HG03196 (cell line): ENCODE measurements at regions not wholly inside any gene's neighbourhood (a gene's known extent, or its start where the extent isn't known, plus 50 kb on each side); places are given as distances from the start of the nearest gene placed in this dataset.
"Not testable (repeated sequence)": the region's sequence is repeated elsewhere in the genome, so short reads cannot be mapped to it uniquely, and the experiment has no call there.

Experiments
- ATAC-seq: cut with Tn5 transposase; IDR thresholded peaks from one replicate; pipeline ENCODE4 v1.9.1; 2021; ENCODE audit not compliant: unreplicated experiment

DNA sequence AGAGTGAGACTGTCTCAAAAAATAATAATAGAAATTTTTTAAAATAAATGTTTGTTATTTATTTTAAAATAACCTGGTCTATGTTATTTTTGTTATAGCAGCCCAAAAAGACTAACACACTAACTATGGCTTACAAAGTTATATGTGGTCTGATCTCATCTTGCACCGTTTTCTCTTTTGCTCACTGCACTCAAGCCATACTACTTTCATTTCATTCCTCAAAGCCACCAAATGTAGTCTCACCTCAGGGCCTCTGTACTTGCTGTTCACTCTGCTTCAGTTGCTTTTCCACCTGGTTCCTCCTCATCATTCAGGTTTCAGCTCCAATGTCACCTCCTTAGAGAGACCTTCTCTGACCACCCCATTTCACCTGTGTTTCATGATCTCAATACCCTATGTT, 55.2 kb upstream of the MDM1 start:
- ATAC-seq, result no peak

DNA sequence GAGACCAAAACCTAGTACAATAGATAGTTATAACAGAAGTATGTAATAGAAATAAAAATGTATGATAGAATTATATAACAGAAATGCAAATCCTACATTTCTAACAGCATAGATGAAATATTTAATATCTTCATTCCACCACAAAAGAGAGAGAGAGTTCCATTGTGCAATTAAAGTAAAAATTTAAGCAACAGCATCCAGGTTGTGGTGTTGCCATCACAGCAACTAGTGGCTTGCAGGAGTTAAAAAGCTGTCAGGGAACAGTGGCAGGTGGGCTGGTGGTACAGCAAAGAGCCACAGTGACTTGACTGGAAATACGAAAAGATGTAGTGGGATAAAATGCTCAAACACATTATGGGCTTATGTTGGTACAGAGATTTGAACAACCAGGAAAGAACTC, 57.1 kb upstream of the MDM1 start:
- no peak for ATAC-seq

DNA sequence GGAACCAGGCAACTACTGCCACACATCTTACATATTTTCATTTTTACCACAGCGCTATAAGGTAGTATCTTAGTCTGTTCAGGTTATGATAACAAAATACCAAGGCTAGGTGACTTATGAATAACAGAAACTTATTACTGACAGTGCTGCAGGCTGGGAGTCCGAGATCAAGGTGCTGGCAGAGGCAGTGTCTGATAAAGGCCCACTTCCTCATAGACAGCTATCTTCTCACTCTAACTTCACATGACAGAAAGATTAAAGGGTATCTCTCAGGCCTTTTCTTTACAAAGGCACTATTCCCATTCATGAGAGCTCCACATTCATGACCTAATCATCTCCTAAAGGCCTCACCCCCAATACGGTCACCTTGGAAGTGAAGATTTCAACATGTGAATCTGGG, 59.8 kb upstream of the MDM1 start:
- no peak for ATAC-seq

DNA sequence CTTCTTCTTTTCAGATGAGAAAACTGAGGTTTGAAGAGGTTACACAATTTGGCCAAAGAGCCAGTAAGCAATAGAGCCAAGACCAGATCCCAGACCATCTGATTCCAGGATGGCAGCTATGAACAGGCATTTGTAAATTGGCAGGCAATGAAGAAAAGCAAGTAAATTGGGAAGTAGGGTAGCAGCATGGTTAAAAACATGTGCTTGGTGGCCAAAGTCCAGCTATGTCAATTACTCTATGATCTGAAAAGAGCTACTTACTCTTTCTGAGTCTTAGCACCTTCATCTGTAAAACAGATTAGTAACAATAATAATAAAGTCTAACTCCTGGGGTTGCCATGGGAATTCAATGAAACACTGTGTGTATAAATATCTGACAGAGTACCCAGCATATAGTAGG, 60.2 kb upstream of the MDM1 start:
- ATAC-seq, result no peak

DNA sequence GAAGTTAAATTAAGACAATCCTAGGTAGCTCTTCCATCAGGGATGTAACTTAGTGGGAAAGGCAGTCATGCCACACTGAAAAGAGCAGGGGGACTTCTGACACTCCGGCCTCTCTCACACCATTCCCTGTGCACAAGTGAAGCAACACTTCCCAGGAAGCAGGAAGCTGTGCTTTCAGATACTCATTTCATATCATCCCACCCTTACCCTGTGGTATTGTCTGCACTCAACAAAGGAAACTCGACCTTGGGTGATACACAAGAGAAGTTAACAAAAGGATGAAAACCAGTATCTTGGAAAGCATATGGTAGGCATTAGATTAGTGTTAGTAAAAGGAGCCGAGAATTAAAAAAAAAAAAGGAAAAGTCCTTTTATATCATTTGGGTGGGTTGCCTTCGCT, 61.3 kb upstream of the MDM1 start:
- no peak for ATAC-seq

DNA sequence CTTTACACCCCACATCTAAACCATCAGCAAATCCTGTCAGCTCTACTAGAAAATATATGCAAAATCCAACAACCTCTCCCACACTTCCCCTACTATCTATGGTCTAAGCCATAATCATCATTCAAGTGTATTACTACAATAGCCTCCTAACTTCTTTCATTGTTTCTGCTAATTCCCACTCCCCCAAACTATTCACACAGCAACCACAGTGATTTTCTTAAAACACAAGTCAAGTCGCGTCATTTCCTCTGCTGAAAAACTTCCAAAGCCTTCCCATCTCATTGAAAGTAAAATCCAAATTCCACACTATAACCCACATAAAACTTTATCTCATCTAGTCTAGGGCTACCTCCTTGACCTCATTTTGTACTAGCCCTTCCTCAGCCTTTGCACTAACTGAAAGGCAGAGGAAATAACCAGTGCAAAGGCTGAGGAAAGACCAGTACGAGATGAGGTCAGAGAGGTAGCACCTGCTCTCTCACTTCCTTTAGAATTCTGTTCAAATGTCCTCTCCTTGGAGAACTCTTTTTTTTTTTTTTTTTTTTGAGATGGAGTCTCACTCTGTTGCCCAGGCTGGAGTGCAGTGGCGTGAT, 65.5 kb upstream of the MDM1 start:
- ATAC-seq, result no peak

DNA sequence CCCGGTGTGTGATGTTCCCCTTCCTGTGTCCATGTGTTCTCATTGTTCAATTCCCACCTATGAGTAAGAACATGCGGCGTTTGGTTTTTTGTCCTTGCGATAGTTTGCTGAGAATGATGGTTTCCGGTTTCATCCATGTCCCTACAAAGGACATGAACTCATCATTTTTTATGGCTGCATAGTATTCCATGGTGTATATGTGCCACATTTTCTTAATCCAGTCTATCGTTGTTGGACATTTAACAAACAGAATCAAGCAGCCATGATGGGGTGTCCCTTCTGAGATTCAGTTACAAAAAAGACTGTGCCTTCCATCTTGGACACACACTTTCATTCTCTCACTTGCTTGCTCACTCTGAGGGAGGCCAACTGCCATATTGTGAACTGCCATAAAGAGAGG, 66.5 kb upstream of the MDM1 start:
- not testable (repeated sequence) for ATAC-seq

DNA sequence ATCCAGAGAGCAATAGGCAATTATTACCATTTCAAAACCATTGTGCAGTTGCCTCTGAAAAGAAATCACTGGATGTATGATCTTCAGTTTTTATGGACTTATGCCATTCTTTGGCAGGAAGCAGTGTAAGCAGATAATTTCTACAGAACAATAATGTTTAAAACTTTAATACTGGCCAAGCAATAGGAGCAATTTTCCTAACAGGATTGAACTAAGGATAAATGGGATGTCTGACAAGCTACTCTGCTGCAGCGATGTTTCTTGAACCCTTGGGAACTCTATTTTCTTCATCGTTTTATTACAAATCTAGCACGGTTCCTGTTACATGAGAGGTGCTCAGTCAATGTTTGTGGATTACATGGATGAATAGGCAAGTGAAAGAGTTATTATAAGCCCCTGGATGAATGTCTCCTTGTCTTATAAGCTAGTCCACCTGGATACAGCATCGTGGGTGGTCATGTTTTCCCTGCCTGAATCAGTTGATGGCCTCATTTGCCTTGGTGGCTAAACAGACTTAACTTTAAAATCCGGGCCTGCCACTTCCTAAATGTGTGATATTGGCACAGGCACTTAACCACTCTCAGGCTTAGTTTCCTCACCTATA, 68.2 kb upstream of the MDM1 start:
- no peak for ATAC-seq

DNA sequence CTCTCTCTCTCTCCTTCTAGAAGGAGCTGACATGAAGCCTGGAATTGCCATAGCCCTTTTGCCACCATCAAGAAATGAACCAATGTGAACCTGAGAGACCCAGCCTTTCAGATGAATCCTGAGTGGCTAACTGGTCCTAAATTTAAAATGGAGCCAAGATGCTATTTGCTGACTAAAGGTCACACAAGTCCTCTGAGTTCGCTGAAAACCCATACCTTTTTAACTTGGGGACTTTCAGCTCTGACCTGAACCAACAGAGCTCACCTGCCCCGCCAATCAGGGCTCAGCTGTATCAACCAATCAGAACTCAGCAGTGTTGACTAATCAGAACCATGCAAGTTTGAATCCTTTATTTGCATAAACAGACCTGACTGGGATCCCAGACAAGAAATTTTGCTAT, 70.3 kb upstream of the MDM1 start:
- no peak for ATAC-seq

DNA sequence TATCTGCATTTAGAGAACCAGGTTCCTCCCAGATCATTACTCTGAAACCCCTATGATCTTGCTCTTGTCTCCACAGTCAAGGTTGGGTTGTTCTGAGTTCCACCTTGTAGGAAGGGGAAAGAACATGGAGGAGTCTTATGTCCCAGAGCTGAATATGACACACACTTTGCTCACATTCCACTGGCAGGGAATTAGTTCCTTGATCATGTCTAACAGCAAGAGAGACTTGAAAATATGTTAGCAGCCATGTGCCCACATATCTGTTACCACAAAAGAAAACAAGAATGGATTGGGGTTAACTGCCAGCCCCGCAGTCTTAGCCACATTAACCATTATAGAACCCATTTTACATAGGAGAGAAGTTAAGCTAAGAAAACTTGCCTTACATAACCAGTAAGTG, 71.1 kb upstream of the MDM1 start:
- no peak for ATAC-seq

DNA sequence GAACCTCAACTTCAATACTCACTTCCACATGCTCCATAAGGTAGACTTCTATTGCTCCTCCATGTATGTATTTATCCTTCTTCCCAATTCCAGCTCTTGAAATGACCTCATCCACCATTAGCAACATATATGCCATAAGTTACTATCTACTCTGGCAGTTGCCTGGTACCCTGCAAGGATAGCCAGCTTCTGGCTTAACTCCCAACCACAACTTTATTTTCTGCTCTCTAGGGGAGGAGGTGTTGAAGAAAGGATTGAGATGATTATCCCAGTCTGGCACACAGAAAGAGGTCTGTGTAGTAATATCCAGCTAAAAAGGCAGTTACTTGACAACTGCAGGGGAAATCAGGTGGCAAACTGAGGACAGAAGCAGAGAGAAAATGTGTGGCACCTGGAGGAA, 71.5 kb upstream of the MDM1 start:
- no peak for ATAC-seq

DNA sequence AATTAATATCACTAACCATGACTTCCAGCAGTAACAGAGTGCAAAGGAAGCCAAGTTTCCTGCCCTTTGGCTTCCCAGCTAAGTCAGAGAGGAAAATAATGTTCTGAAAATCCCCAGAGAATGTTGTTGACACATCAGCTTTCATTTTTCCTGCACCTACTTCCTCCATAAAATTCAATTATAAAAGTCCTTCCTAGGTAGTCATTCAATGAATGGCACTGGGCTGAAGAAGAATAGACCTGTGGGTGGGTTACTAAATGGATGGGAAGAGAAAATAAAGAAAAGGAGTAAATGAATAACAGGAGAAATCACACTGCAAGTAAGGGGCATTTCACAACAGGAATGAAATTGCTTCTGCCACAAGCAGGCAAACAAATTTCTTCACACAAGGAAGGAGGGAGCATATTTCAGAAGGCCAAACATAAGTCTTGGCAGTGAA, 73.2 kb upstream of the MDM1 start:
- ATAC-seq, result no peak

DNA sequence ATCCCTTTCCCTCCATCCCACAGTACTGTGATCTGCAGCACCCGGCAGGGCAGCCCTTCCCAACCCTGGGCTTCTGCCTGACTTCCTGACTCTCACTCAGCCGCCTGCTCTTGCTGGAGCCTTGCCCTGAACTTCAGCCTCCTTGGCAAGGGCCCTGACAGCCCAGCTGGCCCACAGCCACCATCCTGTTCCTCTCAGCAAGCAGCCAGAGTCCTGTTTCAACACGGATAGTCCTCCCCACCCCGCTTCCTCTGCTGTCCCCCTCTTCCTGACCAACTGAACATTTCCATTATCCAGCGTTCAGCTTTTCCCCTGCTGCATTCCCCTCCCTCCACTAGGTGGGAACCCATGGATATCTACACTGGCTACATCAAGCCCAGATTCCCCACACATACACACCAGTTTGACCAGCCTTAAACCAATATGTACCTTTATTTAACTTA, 74.0 kb upstream of the MDM1 start:
- ATAC-seq, result no peak

DNA sequence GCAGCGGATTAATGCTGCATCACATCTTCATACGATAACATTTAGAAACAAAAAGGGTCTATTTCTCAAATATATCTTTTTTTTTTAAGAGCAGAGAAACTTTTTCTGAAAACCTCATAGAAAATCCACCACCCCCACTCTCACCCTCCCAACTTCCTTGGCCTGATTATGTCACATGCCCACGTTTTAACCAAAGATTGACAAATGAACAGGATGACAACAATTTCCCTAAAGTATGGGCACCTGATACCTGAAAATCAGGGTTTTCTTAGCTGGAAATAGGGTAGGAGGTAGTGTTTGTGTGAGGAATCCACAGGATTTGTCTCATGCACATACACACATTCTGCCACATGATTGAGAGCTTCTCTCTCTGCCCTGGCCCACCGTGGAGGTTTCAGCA, 74.7 kb upstream of the MDM1 start:
- no peak for ATAC-seq

DNA sequence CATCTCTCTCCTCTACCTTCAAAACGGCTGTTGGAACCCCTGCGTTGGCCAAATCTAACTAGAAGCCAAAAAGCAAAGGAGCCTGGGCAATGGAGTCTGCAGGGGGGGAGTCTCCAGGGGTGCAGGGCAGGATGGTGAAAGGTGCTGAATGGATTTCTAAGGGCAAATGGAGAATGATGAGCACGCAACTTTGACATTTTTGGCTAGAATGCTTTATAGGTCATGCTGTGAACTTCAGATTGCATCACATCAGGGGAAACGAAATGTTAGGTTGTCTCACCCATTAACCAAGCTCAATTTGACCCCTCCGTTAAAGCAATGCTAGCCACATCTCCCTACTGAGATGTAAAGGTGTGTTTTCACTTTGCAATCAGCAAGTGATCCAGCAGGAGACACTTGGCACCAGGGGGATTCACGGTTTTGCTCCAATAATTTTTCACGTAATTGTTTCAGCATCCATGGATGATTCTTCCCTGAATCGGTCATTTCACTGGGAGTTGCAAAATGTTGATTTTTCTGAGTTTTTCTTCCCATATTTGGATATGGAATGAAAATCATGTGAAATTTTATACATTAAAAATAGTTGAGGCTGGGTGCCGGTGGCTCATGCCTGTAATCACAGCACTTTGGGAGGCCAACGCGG, 78.0 kb upstream of the MDM1 start:
- ATAC-seq, result no peak

DNA sequence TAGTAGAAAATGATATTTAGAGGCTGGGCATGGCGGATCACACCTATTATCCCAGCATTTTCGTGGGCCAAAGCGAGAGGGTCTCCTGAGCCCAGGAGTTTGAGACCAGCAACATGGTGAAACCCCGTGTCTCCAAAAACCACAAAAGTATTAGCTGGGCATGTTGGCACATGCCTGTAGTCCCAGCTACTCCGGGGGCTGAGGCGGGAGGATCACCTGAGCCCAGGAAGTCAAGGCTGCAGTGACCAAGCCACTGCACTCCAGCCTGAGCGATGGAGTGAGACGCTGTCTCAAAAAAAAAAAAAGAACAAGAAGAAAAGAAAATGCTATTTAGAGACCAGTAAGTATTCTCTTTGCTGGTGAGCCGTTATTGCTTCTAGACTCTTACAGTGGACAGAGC, 79.2 kb upstream of the MDM1 start:
- no peak for ATAC-seq

DNA sequence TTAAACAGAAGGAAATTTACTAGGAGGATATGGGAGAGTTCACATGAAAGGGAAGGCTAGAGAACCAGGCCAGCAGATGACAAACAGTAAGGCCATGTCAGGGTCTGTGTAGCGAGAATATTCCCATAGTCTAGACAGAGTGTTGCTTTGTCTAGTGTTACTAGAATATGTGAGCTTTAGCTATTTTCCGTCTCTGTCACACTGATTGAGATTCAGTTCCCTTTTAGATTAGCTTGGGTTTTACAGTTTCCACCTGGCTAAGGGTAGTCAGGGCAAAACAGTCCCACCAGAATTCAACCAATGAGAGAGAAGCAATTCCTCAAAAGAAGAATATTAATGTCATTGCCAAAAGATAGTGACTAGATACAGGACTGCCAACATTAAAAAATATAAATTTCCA, 82.8 kb upstream of the MDM1 start:
- ATAC-seq, result no peak

DNA sequence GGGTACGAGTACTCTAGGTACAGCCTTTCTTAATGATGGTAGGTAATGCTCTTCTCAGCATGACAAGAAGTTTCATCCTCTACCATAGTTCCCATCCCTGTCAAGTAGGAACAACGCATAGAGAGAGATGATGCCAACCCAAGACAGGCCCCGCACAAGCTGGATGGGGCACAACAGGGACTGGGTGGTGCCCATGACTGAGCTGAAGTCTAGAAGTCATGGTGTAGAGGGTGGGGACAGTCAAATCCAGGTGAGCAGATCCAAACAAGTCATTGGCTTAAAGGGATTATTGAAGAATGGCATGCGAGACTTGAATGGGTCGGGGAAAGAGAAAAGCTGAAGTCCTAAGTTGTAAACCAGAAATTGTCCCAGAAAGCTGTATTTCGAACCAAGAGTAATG, 84.2 kb upstream of the MDM1 start:
- ATAC-seq, result no peak

DNA sequence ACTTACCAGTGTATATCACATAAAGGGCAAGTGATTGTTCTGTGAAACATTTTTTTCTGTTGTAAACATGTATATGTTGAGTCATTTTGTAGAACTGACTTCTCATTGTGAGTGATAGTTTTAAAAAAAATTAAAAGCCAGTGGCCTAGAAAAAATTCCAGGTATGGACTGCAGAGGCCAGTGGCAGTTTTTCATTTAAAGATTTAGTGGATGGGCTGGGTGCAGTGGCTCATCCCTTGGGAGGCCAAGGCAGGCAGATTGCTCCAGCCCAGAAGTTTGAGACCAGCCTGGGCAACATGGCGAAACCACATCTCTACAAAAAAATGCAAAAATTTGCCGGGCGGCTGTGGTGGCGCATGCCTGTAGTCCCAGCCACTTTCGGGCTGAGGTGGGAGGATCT, 84.7 kb upstream of the MDM1 start:
- ATAC-seq, result no peak

DNA sequence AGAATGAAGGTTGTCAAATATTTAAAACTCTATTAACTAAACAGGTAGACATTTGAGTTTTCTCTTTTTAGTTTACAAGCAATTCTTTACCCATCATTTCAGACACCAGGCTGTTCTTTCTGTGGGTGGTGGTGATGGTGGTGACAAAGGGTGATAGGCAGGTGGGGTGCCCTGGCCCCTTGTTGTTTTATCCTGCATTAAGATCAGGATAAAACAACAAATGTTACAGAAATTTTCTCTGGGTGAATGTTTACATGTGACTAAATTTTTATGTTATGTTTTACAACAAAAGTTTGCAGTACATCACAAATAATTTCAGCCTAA, 85.9 kb upstream of the MDM1 start:
- no peak for ATAC-seq

DNA sequence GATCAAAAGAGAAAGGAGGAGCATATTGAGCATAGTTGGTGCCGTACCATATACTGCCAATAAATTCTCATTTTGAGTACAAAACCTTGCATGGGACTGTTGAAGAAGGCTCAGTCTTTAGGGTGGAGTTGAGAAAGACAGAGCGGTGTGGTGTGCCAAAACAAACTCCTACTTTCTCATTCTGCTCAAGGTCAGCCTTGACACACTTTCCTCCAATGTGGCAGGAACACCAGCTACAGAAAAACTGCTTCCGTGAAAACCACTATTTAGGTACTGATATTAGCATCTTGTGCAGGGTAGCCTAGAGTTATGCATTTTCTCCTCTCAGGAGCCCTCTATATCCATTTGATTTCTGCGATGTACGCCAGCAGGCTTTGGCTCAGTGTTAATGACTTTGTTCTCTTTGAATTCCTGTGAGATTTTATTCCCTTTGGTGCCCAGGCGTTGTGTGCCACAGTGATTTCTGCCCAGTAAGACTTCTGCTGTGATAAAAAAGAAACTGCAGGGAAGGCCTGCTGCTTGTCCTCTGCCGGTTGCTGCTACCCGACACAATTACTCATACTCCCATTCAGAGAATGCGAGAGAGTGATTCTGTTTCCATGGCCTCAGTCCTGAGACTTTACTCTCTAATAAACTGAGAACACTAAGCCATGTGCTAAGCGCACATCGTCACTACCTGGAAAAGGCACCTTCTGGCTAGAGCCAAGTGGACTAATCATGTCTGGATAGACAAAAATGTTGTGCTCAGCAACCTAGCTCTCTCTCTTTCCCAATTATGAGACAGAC, 88.3 kb upstream of the MDM1 start:
- ATAC-seq, result no peak

DNA sequence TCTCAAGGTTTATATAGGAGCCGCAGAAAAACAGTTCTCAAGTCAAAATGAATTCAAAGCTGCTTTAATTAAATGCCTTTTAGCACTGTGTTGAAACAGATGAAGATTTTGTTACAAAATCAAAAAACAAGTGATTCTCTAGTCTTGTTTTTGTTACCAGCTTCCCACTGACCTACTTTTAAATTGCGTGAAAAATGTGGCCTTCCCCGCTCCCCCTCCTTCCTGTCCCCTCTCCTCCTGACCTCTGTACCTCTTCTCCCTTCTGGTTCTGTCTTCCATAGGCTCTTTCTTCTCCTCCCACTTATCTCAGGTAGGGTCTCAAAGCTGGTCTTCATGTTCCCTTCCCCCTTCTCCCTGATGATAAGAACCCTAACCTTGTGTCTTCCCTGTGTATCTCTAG, 90.0 kb upstream of the MDM1 start:
- ATAC-seq, result no peak
